Hepatocyte (in vitro differentiated cells): ENCODE measurements at regions not wholly inside any gene's neighbourhood (a gene's known extent, or its start where the extent isn't known, plus 50 kb on each side); places are given as distances from the start of the nearest gene placed in this dataset.

ENCODE experiments used
- CTCF ChIP-seq: fragments of 200-600 bp; sonication (generic); IDR thresholded peaks from 2 replicates; pipeline ENCODE4 v1.5.1; 2016; ENCODE audit warnings: antibody characterized with exemption, mild to moderate bottlenecking; ENCODE audit not compliant: poor library complexity
- EZH2 ChIP-seq: fragments of 200-600 bp; sonication (generic); IDR thresholded peaks from 2 replicates; pipeline ENCODE4 v1.6.1; 2016; ENCODE audit warnings: antibody characterized with exemption, mild to moderate bottlenecking, borderline replicate concordance
- EZH2phosphoT487 ChIP-seq: fragments of 200-600 bp; sonication (generic); IDR thresholded peaks from one replicate; pipeline ENCODE4 v1.6.1; 2018; ENCODE audit warnings: antibody characterized with exemption, mild to moderate bottlenecking, low read depth, moderate library complexity; ENCODE audit not compliant: unreplicated experiment, severe bottlenecking

GRCh38 chr2:15058721-15059157 is 426.2 kb downstream of the LRATD1 start:
- TF ChIP-seq CTCF (no peak), EZH2 (no peak), EZH2phosphoT487 (no peak)
